Left ventricle myocardium inferior (tissue), 1 donor: ENCODE measurements at regions not wholly inside any gene's neighbourhood (a gene's known extent, or its start where the extent isn't known, plus 50 kb on each side); places are given as distances from the start of the nearest gene placed in this dataset.

Experiments used
- DNase-seq: peaks from one replicate; pipeline ENCODE4 v3.0.0-alpha.2; 2020
- H3K27ac ChIP-seq: fragments of 200-600 bp; replicated peaks from 2 replicates; pipeline ENCODE4 v1.8.0; 2021
- H3K27me3 ChIP-seq: fragments of 200-600 bp; 2 replicates; pipeline ENCODE4 v1.8.0; 2021; ENCODE audit warnings: low read depth
- H3K36me3 ChIP-seq: fragments of 200-600 bp; 2 replicates; pipeline ENCODE4 v1.8.0; 2021
- H3K4me1 ChIP-seq: fragments of 200-600 bp; 2 replicates; pipeline ENCODE4 v1.8.0; 2021
- H3K4me3 ChIP-seq: fragments of 200-600 bp; 2 replicates; pipeline ENCODE4 v1.8.0; 2021; ENCODE audit warnings: mild to moderate bottlenecking, moderate library complexity
- H3K9me3 ChIP-seq: fragments of 200-600 bp; replicated peaks from 2 replicates; pipeline ENCODE4 v1.8.0; 2021
- intact Hi-C: fragments of 100-400 bp; cut with micrococcal nuclease; formaldehyde crosslinking; loops from one replicate; pipeline ENCODE4 v1.11.0; 2022
- TF ChIP-seq, protein P1 (sequence below): fragments of 200-600 bp; IDR thresholded peaks from 2 replicates; pipeline ENCODE4 v1.8.0; 2021; ENCODE audit warnings: antibody characterized with exemption, mild to moderate bottlenecking, borderline replicate concordance
- donor health status: DM: no; HTN: yes; CAD: no; lungs with severe emphysema.

DNA sequence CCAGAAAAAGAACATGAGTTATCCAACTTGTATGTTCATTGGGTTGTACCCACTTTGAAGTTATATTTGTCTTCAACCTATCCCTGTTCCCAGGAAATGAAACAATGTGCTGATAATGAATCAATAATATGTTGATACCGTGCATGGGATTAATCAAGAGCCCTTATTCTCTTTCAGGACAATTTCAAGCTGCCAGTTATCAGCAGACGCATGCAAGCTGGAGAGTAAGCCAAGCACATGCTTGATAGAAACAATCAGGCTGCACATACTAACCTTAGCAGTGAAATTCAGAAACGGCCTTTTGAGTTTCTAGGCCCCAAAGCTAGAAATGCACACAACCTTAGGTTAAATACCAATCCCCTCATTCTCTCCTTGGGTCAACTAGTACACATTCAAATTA lies 480.4 kb upstream of the AGTR1 start:
- Histone ChIP-seq H3K4me3 (no peak overlapping the region), H3K36me3 (no peaks in the 10 kb centered on the region), H3K27me3 (no peaks in the 10 kb centered on the region), H3K27ac (no peak overlapping the region), H3K9me3 (no peaks in the 10 kb centered on the region), H3K4me1 (no peaks in the 10 kb centered on the region)
- intact Hi-C loops: no loop called here
- TF ChIP-seq, protein P1, sequence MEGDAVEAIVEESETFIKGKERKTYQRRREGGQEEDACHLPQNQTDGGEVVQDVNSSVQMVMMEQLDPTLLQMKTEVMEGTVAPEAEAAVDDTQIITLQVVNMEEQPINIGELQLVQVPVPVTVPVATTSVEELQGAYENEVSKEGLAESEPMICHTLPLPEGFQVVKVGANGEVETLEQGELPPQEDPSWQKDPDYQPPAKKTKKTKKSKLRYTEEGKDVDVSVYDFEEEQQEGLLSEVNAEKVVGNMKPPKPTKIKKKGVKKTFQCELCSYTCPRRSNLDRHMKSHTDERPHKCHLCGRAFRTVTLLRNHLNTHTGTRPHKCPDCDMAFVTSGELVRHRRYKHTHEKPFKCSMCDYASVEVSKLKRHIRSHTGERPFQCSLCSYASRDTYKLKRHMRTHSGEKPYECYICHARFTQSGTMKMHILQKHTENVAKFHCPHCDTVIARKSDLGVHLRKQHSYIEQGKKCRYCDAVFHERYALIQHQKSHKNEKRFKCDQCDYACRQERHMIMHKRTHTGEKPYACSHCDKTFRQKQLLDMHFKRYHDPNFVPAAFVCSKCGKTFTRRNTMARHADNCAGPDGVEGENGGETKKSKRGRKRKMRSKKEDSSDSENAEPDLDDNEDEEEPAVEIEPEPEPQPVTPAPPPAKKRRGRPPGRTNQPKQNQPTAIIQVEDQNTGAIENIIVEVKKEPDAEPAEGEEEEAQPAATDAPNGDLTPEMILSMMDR: no peak
- DNase-seq: no peak

DNA sequence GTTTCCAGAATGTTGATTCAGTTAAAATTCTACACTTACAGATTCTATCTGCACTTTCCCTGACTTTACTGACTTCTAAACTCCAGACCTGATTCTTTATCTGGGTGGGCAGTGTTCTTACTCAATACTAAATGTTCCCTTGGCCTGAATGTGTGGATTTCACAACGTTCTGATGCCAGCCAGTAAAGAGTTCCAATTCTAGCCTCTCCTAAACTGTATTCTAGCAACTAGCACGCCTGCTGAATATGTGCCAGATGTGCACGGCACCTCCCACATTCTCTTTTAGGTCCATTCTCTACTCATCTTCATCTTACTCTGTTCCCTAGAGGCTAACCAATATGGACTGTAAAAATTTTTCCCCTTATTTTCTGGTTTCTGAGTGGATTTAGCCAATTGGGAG lies 479.5 kb upstream of the AGTR1 start:
- H3K4me1 ChIP-seq: no peaks in the 10 kb centered on the region
- DNase-seq: no peak
- H3K27ac ChIP-seq: no peak overlapping the region
- intact Hi-C loops: no loop called here
- no peaks in the 10 kb centered on the region for H3K36me3 ChIP-seq
- H3K4me3 ChIP-seq: no peak overlapping the region
- TF ChIP-seq, protein P1: no peak
- no peaks in the 10 kb centered on the region for H3K27me3 ChIP-seq
- no peaks in the 10 kb centered on the region for H3K9me3 ChIP-seq

GRCh38 chr3:148219999-148220398 lies 477.7 kb upstream of the AGTR1 start:
- no peaks in the 10 kb centered on the region for H3K27me3 ChIP-seq
- H3K4me1 ChIP-seq: no peaks in the 10 kb centered on the region
- H3K36me3 ChIP-seq: no peaks in the 10 kb centered on the region
- no peak overlapping the region for H3K27ac ChIP-seq
- no peak for DNase-seq
- intact Hi-C loops: no loop called here
- TF ChIP-seq, protein P1: no peak
- no peaks in the 10 kb centered on the region for H3K9me3 ChIP-seq
- H3K4me3 ChIP-seq: no peak overlapping the region

DNA sequence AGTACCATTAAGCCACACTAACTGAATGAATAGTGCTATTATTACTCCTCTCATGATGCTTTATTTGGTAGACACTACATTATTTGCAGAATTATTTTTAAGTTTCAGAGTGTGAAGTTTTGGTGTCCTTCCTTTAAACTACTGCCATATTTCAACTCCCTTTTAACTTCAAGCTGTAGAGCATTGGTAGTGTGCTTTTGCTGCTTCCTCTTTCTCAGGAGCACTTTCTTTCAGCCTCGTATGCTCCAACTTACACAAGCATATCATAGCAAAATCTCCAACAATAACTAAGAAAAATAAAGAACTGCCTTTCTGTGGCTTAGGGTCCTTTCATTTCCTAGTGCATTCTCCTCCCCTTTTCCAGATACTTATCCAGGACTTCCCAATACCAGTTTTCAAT lies 476.4 kb upstream of the AGTR1 start:
- Histone ChIP-seq H3K27me3 (no peaks in the 10 kb centered on the region), H3K36me3 (no peaks in the 10 kb centered on the region), H3K4me3 (no peak overlapping the region), H3K27ac (no peak overlapping the region), H3K4me1 (no peaks in the 10 kb centered on the region), H3K9me3 (no peaks in the 10 kb centered on the region)
- DNase-seq: no peak
- intact Hi-C loops: no loop called here
- TF ChIP-seq, protein P1: no peak

DNA sequence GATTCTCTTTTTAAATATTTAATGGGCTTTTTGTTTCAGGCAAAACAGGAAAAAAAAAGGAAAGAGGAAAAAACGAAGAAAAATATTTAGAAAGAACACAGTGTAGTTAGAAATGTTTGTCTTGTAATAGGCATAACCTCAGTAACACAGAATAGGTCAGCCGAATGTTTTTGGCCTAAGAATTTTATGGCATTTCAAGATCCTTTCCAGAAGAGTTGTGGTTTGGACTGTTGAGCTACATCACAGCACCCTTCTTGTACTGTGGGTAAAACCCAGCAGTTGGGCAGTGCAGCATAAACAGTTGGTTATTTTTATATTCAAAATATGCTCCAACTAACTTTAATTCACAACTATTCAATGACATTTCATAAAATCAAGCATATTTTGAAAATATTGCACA lies 474.4 kb upstream of the AGTR1 start:
- Histone ChIP-seq H3K27me3 (no peaks in the 10 kb centered on the region), H3K4me1 (no peaks in the 10 kb centered on the region), H3K9me3 (no peaks in the 10 kb centered on the region), H3K27ac (no peak overlapping the region), H3K4me3 (no peak overlapping the region), H3K36me3 (no peaks in the 10 kb centered on the region)
- no peak for DNase-seq
- intact Hi-C loops: no loop called here
- TF ChIP-seq, protein P1: no peak

DNA sequence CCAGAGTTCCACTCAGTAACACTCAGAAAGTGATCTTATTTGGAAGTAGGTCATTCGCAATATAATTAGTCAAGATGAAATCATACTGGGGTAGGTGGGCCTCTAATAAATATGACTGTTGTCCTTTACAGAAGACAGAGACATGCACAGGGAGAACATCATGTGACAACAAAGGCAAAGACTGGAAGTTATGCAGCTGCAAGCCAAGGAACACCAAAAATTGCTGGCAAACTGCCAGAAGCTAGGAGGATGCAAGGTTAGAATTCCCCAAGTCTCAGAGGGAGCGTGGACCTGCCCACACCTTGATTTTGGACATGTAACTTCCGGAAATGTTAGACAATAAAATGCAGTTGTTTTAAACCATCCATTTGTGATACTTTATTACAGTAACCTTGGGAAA lies 471.5 kb upstream of the AGTR1 start:
- no peaks in the 10 kb centered on the region for H3K9me3 ChIP-seq
- no peaks in the 10 kb centered on the region for H3K27me3 ChIP-seq
- H3K4me3 ChIP-seq: no peak overlapping the region
- no peaks in the 10 kb centered on the region for H3K4me1 ChIP-seq
- H3K36me3 ChIP-seq: no peaks in the 10 kb centered on the region
- H3K27ac ChIP-seq: no peak overlapping the region
- DNase-seq: no peak
- TF ChIP-seq, protein P1: no peak
- intact Hi-C loops: no loop called here
